IPS-15b (cell line): ENCODE measurements at regions not wholly inside any gene's neighbourhood (a gene's known extent, or its start where the extent isn't known, plus 50 kb on each side); places are given as distances from the start of the nearest gene placed in this dataset.

ENCODE experiments used
- H3K27me3 ChIP-seq: one replicate; pipeline ENCODE4 v1.6.1; 2013; ENCODE audit warnings: low read length; ENCODE audit not compliant: control insufficient read depth, insufficient read depth
- H3K36me3 ChIP-seq: one replicate; pipeline ENCODE4 v1.6.1; 2013; ENCODE audit warnings: low read length; ENCODE audit not compliant: control insufficient read depth, insufficient read depth
- H3K4me1 ChIP-seq: one replicate; pipeline ENCODE4 v1.6.1; 2013; ENCODE audit warnings: mild to moderate bottlenecking, low read length; ENCODE audit not compliant: control insufficient read depth, insufficient read depth
- H3K4me3 ChIP-seq: one replicate; pipeline ENCODE4 v1.5.1; 2013; ENCODE audit warnings: low read depth, low read length
- H3K9ac ChIP-seq: one replicate; pipeline ENCODE4 v1.6.1; 2013; ENCODE audit warnings: low read depth, mild to moderate bottlenecking, low read length
- H3K9me3 ChIP-seq: one replicate; pipeline ENCODE4 v1.6.1; 2013; ENCODE audit warnings: mild to moderate bottlenecking, low read length; ENCODE audit not compliant: control insufficient read depth, insufficient read depth

GRCh38 chr3:64861684-64862083 lies 173.9 kb upstream of the ADAMTS9 start:
- Histone ChIP-seq H3K9me3 (no peaks in the 10 kb centered on the region), H3K4me1 (no peaks in the 10 kb centered on the region), H3K27me3 (no peaks in the 10 kb centered on the region), H3K4me3 (no peak overlapping the region), H3K36me3 (no peaks in the 10 kb centered on the region), H3K9ac (no peak overlapping the region)

GRCh38 chr3:64860536-64860870 lies 172.7 kb upstream of the ADAMTS9 start:
- Histone ChIP-seq H3K36me3 (no peaks in the 10 kb centered on the region), H3K27me3 (no peaks in the 10 kb centered on the region), H3K4me3 (no peak overlapping the region), H3K9ac (no peak overlapping the region), H3K9me3 (no peaks in the 10 kb centered on the region), H3K4me1 (no peaks in the 10 kb centered on the region)

GRCh38 chr3:64859625-64860535 lies 172.1 kb upstream of the ADAMTS9 start:
- Histone ChIP-seq H3K4me1 (no peaks in the 10 kb centered on the region), H3K9me3 (no peaks in the 10 kb centered on the region), H3K36me3 (no peaks in the 10 kb centered on the region), H3K27me3 (no peaks in the 10 kb centered on the region), H3K9ac (no peak overlapping the region), H3K4me3 (no peak overlapping the region)

- Histone ChIP-seq H3K9ac (no peak overlapping the region), H3K27me3 (no peaks in the 10 kb centered on the region), H3K36me3 (no peaks in the 10 kb centered on the region), H3K4me3 (no peak overlapping the region), H3K4me1 (no peaks in the 10 kb centered on the region), H3K9me3 (no peaks in the 10 kb centered on the region)
Measured at GRCh38 chr3:64856977-64857516, 169.2 kb upstream of the ADAMTS9 start.

- Histone ChIP-seq H3K36me3 (no peaks in the 10 kb centered on the region), H3K4me1 (no peaks in the 10 kb centered on the region), H3K4me3 (no peak overlapping the region), H3K9ac (no peak overlapping the region), H3K9me3 (no peaks in the 10 kb centered on the region), H3K27me3 (no peaks in the 10 kb centered on the region)
Measured at GRCh38 chr3:64856106-64856505, 168.3 kb upstream of the ADAMTS9 start.

- Histone ChIP-seq H3K9ac (no peak overlapping the region), H3K4me1 (no peaks in the 10 kb centered on the region), H3K4me3 (no peak overlapping the region), H3K36me3 (no peaks in the 10 kb centered on the region), H3K9me3 (no peaks in the 10 kb centered on the region), H3K27me3 (no peaks in the 10 kb centered on the region)
Measured at GRCh38 chr3:64853456-64853855, 165.7 kb upstream of the ADAMTS9 start.

GRCh38 chr3:64852738-64853137 lies 164.9 kb upstream of the ADAMTS9 start:
- Histone ChIP-seq H3K36me3 (no peaks in the 10 kb centered on the region), H3K9me3 (no peaks in the 10 kb centered on the region), H3K9ac (no peak overlapping the region), H3K4me1 (no peaks in the 10 kb centered on the region), H3K4me3 (no peak overlapping the region), H3K27me3 (no peaks in the 10 kb centered on the region)

- H3K9ac ChIP-seq, result no peak overlapping the region
- no peaks in the 10 kb centered on the region for H3K9me3 ChIP-seq
- no peaks in the 10 kb centered on the region for H3K36me3 ChIP-seq
- no peaks in the 10 kb centered on the region for H3K4me1 ChIP-seq
- no peaks in the 10 kb centered on the region for H3K27me3 ChIP-seq
- no peak overlapping the region for H3K4me3 ChIP-seq
Measured at GRCh38 chr3:64848822-64849221, 161.0 kb upstream of the ADAMTS9 start.

- H3K4me1 ChIP-seq, result no peaks in the 10 kb centered on the region
- no peaks in the 10 kb centered on the region for H3K9me3 ChIP-seq
- no peaks in the 10 kb centered on the region for H3K36me3 ChIP-seq
- H3K27me3 ChIP-seq, result no peaks in the 10 kb centered on the region
- no peak overlapping the region for H3K4me3 ChIP-seq
- H3K9ac ChIP-seq, result no peak overlapping the region
Measured at GRCh38 chr3:64848127-64848800, 160.5 kb upstream of the ADAMTS9 start.

GRCh38 chr3:64844558-64844957 lies 156.8 kb upstream of the ADAMTS9 start:
- no peaks in the 10 kb centered on the region for H3K27me3 ChIP-seq
- H3K9ac ChIP-seq, result no peak overlapping the region
- no peaks in the 10 kb centered on the region for H3K4me1 ChIP-seq
- no peaks in the 10 kb centered on the region for H3K9me3 ChIP-seq
- no peaks in the 10 kb centered on the region for H3K36me3 ChIP-seq
- no peak overlapping the region for H3K4me3 ChIP-seq

- Histone ChIP-seq H3K9ac (no peak overlapping the region), H3K36me3 (no peaks in the 10 kb centered on the region), H3K4me3 (no peak overlapping the region), H3K4me1 (no peaks in the 10 kb centered on the region), H3K9me3 (no peaks in the 10 kb centered on the region), H3K27me3 (no peaks in the 10 kb centered on the region)
Measured at GRCh38 chr3:64837986-64838735, 150.4 kb upstream of the ADAMTS9 start.
